ENCODE measurements at regions not wholly inside any gene's neighbourhood (a gene's known extent, or its start where the extent isn't known, plus 50 kb on each side); places are given as distances from the start of the nearest gene placed in this dataset.

GRCh38 chr1:69305621-69306020 is 262.1 kb upstream of the LRRC7 start:
- DNase-seq (ENCODE audit: low read depth in 4 of 6, low spot score in 6 of 6) = no peak
- H3K9me3 ChIP-seq (ENCODE audit: control insufficient read depth, insufficient read depth, low read length) = peaks cover 2% of the 10 kb centered on the region
- H3K4me1 ChIP-seq (ENCODE audit: control insufficient read depth, insufficient read depth, low read length) = no peaks in the 10 kb centered on the region
- WGBS (ENCODE audit: insufficient coverage) = 67% methylated on average over 7 of the region's 7 CpGs
- H3K36me3 ChIP-seq (ENCODE audit: control insufficient read depth, insufficient read depth, low read length) = no peaks in the 10 kb centered on the region
- no peaks in the 10 kb centered on the region for H3K27me3 ChIP-seq (ENCODE audit: control insufficient read depth, insufficient read depth, low read length)
- no peak overlapping the region for H3K4me3 ChIP-seq (ENCODE audit: low read depth, low read length)
- H3K27ac ChIP-seq (ENCODE audit: low read depth, low read length) = no peak overlapping the region

- Histone ChIP-seq H3K9me3 (ENCODE audit: control insufficient read depth, insufficient read depth, low read length) (peaks cover 2% of the 10 kb centered on the region), H3K36me3 (ENCODE audit: control insufficient read depth, insufficient read depth, low read length) (no peaks in the 10 kb centered on the region), H3K4me1 (ENCODE audit: control insufficient read depth, insufficient read depth, low read length) (no peaks in the 10 kb centered on the region), H3K27ac (ENCODE audit: low read depth, low read length) (no peak overlapping the region), H3K27me3 (ENCODE audit: control insufficient read depth, insufficient read depth, low read length) (no peaks in the 10 kb centered on the region), H3K4me3 (ENCODE audit: low read depth, low read length) (no peak overlapping the region)
- WGBS (ENCODE audit: insufficient coverage) = 49% methylated on average over 17 of the region's 18 CpGs
- DNase-seq (ENCODE audit: low read depth in 4 of 6, low spot score in 6 of 6) = no peak
Measured at GRCh38 chr1:69312055-69312732, 255.5 kb upstream of the LRRC7 start.

GRCh38 chr1:69313118-69313517 is 254.6 kb upstream of the LRRC7 start:
- H3K4me1 ChIP-seq (ENCODE audit: control insufficient read depth, insufficient read depth, low read length) = no peaks in the 10 kb centered on the region
- WGBS (ENCODE audit: insufficient coverage) = no CpG with 5 or more reads among the region's 11 CpGs
- no peaks in the 10 kb centered on the region for H3K36me3 ChIP-seq (ENCODE audit: control insufficient read depth, insufficient read depth, low read length)
- no peak overlapping the region for H3K4me3 ChIP-seq (ENCODE audit: low read depth, low read length)
- peaks cover 2% of the 10 kb centered on the region for H3K9me3 ChIP-seq (ENCODE audit: control insufficient read depth, insufficient read depth, low read length)
- H3K27me3 ChIP-seq (ENCODE audit: control insufficient read depth, insufficient read depth, low read length) = no peaks in the 10 kb centered on the region
- DNase-seq (ENCODE audit: low read depth in 4 of 6, low spot score in 6 of 6) = no peak
- no peak overlapping the region for H3K27ac ChIP-seq (ENCODE audit: low read depth, low read length)

- no peaks in the 10 kb centered on the region for H3K27me3 ChIP-seq (ENCODE audit: control insufficient read depth, insufficient read depth, low read length)
- 100% methylated on average over 3 of the region's 3 CpGs for WGBS (ENCODE audit: insufficient coverage)
- H3K27ac ChIP-seq (ENCODE audit: low read depth, low read length) = no peak overlapping the region
- no peaks in the 10 kb centered on the region for H3K36me3 ChIP-seq (ENCODE audit: control insufficient read depth, insufficient read depth, low read length)
- H3K9me3 ChIP-seq (ENCODE audit: control insufficient read depth, insufficient read depth, low read length) = no peaks in the 10 kb centered on the region
- H3K4me3 ChIP-seq (ENCODE audit: low read depth, low read length) = no peak overlapping the region
- H3K4me1 ChIP-seq (ENCODE audit: control insufficient read depth, insufficient read depth, low read length) = no peaks in the 10 kb centered on the region
- DNase-seq (ENCODE audit: low read depth in 4 of 6, low spot score in 6 of 6) = no peak
Measured at GRCh38 chr1:69315416-69315815, 252.3 kb upstream of the LRRC7 start.

- no peak for DNase-seq (ENCODE audit: low read depth in 4 of 6, low spot score in 6 of 6)
- Histone ChIP-seq H3K27me3 (ENCODE audit: control insufficient read depth, insufficient read depth, low read length) (no peaks in the 10 kb centered on the region), H3K4me1 (ENCODE audit: control insufficient read depth, insufficient read depth, low read length) (no peaks in the 10 kb centered on the region), H3K4me3 (ENCODE audit: low read depth, low read length) (no peak overlapping the region), H3K9me3 (ENCODE audit: control insufficient read depth, insufficient read depth, low read length) (no peaks in the 10 kb centered on the region), H3K27ac (ENCODE audit: low read depth, low read length) (no peak overlapping the region), H3K36me3 (ENCODE audit: control insufficient read depth, insufficient read depth, low read length) (no peaks in the 10 kb centered on the region)
Measured at GRCh38 chr1:69315823-69316222, 251.9 kb upstream of the LRRC7 start.

GRCh38 chr1:69319287-69319686 is 248.4 kb upstream of the LRRC7 start:
- WGBS (ENCODE audit: insufficient coverage) = no CpG with 5 or more reads among the region's 5 CpGs
- Histone ChIP-seq H3K36me3 (ENCODE audit: control insufficient read depth, insufficient read depth, low read length) (no peaks in the 10 kb centered on the region), H3K27ac (ENCODE audit: low read depth, low read length) (no peak overlapping the region), H3K4me1 (ENCODE audit: control insufficient read depth, insufficient read depth, low read length) (no peaks in the 10 kb centered on the region), H3K4me3 (ENCODE audit: low read depth, low read length) (no peak overlapping the region), H3K9me3 (ENCODE audit: control insufficient read depth, insufficient read depth, low read length) (no peaks in the 10 kb centered on the region), H3K27me3 (ENCODE audit: control insufficient read depth, insufficient read depth, low read length) (no peaks in the 10 kb centered on the region)
- no peak for DNase-seq (ENCODE audit: low read depth in 4 of 6, low spot score in 6 of 6)

- no peaks in the 10 kb centered on the region for H3K9me3 ChIP-seq (ENCODE audit: control insufficient read depth, insufficient read depth, low read length)
- no peak overlapping the region for H3K4me3 ChIP-seq (ENCODE audit: low read depth, low read length)
- 60% methylated on average over 1 of the region's 5 CpGs for WGBS (ENCODE audit: insufficient coverage)
- peak in 1 of 6 donors; percentile 65 for DNase-seq (ENCODE audit: low read depth in 4 of 6, low spot score in 6 of 6)
- no peak overlapping the region for H3K27ac ChIP-seq (ENCODE audit: low read depth, low read length)
- H3K4me1 ChIP-seq (ENCODE audit: control insufficient read depth, insufficient read depth, low read length) = no peaks in the 10 kb centered on the region
- no peaks in the 10 kb centered on the region for H3K27me3 ChIP-seq (ENCODE audit: control insufficient read depth, insufficient read depth, low read length)
- no peaks in the 10 kb centered on the region for H3K36me3 ChIP-seq (ENCODE audit: control insufficient read depth, insufficient read depth, low read length)
Measured at GRCh38 chr1:69320757-69321211, 246.9 kb upstream of the LRRC7 start.

GRCh38 chr1:69321311-69321710 is 246.4 kb upstream of the LRRC7 start:
- no peak for DNase-seq (ENCODE audit: low read depth in 4 of 6, low spot score in 6 of 6)
- Histone ChIP-seq H3K4me1 (ENCODE audit: control insufficient read depth, insufficient read depth, low read length) (no peaks in the 10 kb centered on the region), H3K27me3 (ENCODE audit: control insufficient read depth, insufficient read depth, low read length) (no peaks in the 10 kb centered on the region), H3K9me3 (ENCODE audit: control insufficient read depth, insufficient read depth, low read length) (no peaks in the 10 kb centered on the region), H3K27ac (ENCODE audit: low read depth, low read length) (no peak overlapping the region), H3K36me3 (ENCODE audit: control insufficient read depth, insufficient read depth, low read length) (no peaks in the 10 kb centered on the region), H3K4me3 (ENCODE audit: low read depth, low read length) (no peak overlapping the region)
- WGBS (ENCODE audit: insufficient coverage) = no CpG with 5 or more reads among the region's 1 CpG

GRCh38 chr1:69328186-69328585 is 239.5 kb upstream of the LRRC7 start:
- no CpG with 5 or more reads among the region's 5 CpGs for WGBS (ENCODE audit: insufficient coverage)
- no peaks in the 10 kb centered on the region for H3K36me3 ChIP-seq (ENCODE audit: control insufficient read depth, insufficient read depth, low read length)
- no peaks in the 10 kb centered on the region for H3K9me3 ChIP-seq (ENCODE audit: control insufficient read depth, insufficient read depth, low read length)
- H3K27me3 ChIP-seq (ENCODE audit: control insufficient read depth, insufficient read depth, low read length) = no peaks in the 10 kb centered on the region
- H3K4me3 ChIP-seq (ENCODE audit: low read depth, low read length) = no peak overlapping the region
- H3K4me1 ChIP-seq (ENCODE audit: control insufficient read depth, insufficient read depth, low read length) = no peaks in the 10 kb centered on the region
- no peak overlapping the region for H3K27ac ChIP-seq (ENCODE audit: low read depth, low read length)
- no peak for DNase-seq (ENCODE audit: low read depth in 4 of 6, low spot score in 6 of 6)

GRCh38 chr1:69363236-69363635 is 204.5 kb upstream of the LRRC7 start:
- Histone ChIP-seq H3K4me3 (ENCODE audit: low read depth, low read length) (no peak overlapping the region), H3K36me3 (ENCODE audit: control insufficient read depth, insufficient read depth, low read length) (no peaks in the 10 kb centered on the region), H3K9me3 (ENCODE audit: control insufficient read depth, insufficient read depth, low read length) (no peaks in the 10 kb centered on the region), H3K27ac (ENCODE audit: low read depth, low read length) (no peak overlapping the region), H3K4me1 (ENCODE audit: control insufficient read depth, insufficient read depth, low read length) (no peaks in the 10 kb centered on the region), H3K27me3 (ENCODE audit: control insufficient read depth, insufficient read depth, low read length) (no peaks in the 10 kb centered on the region)
- no peak for DNase-seq (ENCODE audit: low read depth in 4 of 6, low spot score in 6 of 6)
- WGBS (ENCODE audit: insufficient coverage) = no CpG with 5 or more reads among the region's 2 CpGs
